ENCODE measurements at regions not wholly inside any gene's neighbourhood (a gene's known extent, or its start where the extent isn't known, plus 50 kb on each side); places are given as distances from the start of the nearest gene placed in this dataset.

GRCh38 chr1:239730378-239730777 lies 344.0 kb downstream of the CHRM3 start:
- no peak for TF ChIP-seq CTCF (IDR thresholded peaks at IDR 0.05)
- no peak for TF ChIP-seq POLR2AphosphoS5 (IDR thresholded peaks at IDR 0.05)
- no peak for TF ChIP-seq EP300 (IDR thresholded peaks at IDR 0.05)
